C4-2B (cell line): ENCODE measurements at regions not wholly inside any gene's neighbourhood (a gene's known extent, or its start where the extent isn't known, plus 50 kb on each side); places are given as distances from the start of the nearest gene placed in this dataset.

Experiments used
- H3K27ac ChIP-seq: fragments of 450-650 bp; 2 replicates; pipeline ENCODE4 v1.5.1; 2017
- CTCF ChIP-seq: fragments of 450-650 bp; conservative IDR thresholded peaks from 2 replicates; pipeline ENCODE4 v1.5.1; 2017; ENCODE audit warnings: mild to moderate bottlenecking
- ZFX ChIP-seq: fragments of 450-650 bp; IDR thresholded peaks from 2 replicates; pipeline ENCODE4 v1.6.1; 2017

- peak overlapping the region; percentile 89 for H3K27ac ChIP-seq
- no peak for TF ChIP-seq ZFX
These were observed 813.6 kb upstream of the MIR17HG start for GRCh38 chr13:90533866-90534265.

GRCh38 chr13:90534617-90535370 lies 812.7 kb upstream of the MIR17HG start:
- no peak overlapping the region for H3K27ac ChIP-seq
- TF ChIP-seq CTCF: no peak
- no peak for TF ChIP-seq ZFX

DNA sequence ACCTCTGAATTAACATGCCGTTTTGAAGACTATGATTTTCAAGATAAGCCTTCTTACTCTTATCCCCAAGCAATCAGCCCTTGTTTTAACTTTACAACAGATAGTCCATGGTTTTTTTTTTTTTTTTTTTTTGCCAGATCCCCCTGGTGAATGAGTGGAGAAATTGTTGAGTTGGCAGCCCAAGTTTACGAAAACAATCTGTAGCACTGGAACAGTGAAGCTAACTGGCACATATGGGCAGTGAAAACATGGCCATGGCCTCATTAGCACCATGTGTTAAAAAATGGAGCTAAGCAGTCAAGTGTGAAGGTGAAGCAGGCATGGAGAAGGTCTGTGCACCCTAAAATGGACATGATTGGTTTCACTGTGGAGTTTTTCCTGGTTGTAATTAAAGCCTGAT lies 812.1 kb upstream of the MIR17HG start:
- H3K27ac ChIP-seq: no peak overlapping the region
- TF ChIP-seq CTCF (no peak), ZFX (no peak)

- TF ChIP-seq CTCF (no peak), ZFX (no peak)
- H3K27ac ChIP-seq: no peak overlapping the region
These were observed 809.4 kb upstream of the MIR17HG start for GRCh38 chr13:90538063-90538462.

- TF ChIP-seq CTCF: no peak
- no peak for TF ChIP-seq ZFX
- no peak overlapping the region for H3K27ac ChIP-seq
These were observed 806.1 kb upstream of the MIR17HG start for GRCh38 chr13:90541346-90541745.

DNA sequence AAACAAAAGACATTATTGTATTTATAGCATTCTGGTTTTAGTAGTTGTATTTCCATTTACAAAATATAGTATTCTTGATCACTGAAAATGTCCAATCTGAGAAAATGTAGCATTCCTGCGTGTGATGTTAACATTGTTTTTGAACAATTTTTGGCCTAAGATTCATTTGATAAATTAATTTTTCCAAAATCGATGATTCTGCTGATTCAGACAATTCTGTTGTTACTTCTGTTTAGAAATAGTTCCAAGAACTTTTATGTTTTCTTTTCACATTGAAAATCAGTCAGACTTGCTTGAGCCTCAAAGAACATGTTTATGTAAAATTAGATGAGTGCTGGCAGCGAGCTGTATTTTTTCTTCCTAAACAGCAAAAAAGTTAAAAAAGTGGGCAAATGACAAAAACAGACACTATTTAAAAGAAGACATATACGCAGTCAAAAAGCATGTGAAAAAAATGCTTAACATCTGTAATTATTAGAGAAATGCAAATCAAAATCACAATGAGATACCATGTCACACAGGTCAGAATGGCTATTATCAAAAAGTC lies 804.5 kb upstream of the MIR17HG start:
- H3K27ac ChIP-seq: no peak overlapping the region
- no peak for TF ChIP-seq CTCF
- TF ChIP-seq ZFX: no peak

GRCh38 chr13:90545070-90545840 lies 802.2 kb upstream of the MIR17HG start:
- no peak overlapping the region for H3K27ac ChIP-seq
- TF ChIP-seq ZFX (no peak), CTCF (no peak)
